H1 (cell line): ENCODE measurements at regions not wholly inside any gene's neighbourhood (a gene's known extent, or its start where the extent isn't known, plus 50 kb on each side); places are given as distances from the start of the nearest gene placed in this dataset.
A peak's percentile ranks its signal among the peaks of the same experiment; 100 is the strongest.

Experiments used
- CTCF ChIA-PET: fragments of 300-600 bp; sonication (Branson Sonifier 250); formaldehyde crosslinking; loops from one replicate; lab custom pipeline; 2021; ENCODE audit not compliant: partially characterized antibody; lab: Charles Lee
- POLR2A ChIA-PET: fragments of 300-600 bp; sonication (Branson Sonifier 250); formaldehyde crosslinking; loops from one replicate; lab custom pipeline; 2021; ENCODE audit warnings: inconsistent platforms; ENCODE audit not compliant: partially characterized antibody; lab: Charles Lee
- DNase-seq, 2 experiments: peaks; one replicate each; pipeline versions ENCODE4 v3.0.0 to v3.0.0-alpha.2; 2010 to 2022; ENCODE audit warnings: low spot score in 2 of 2, low read depth in 1 of 2, mixed read lengths in 1 of 2
- FAIRE-seq: peaks from 2 replicates; lab custom pipeline; 2011; peaks lifted over from hg19 to GRCh38; lab: Jason Lieb, UNC
- H2AFZ ChIP-seq: 2 replicates; pipeline ENCODE4 v1.8.1; 2012; ENCODE audit warnings: low read length, inconsistent platforms
- H2AK5ac ChIP-seq: 2 replicates; pipeline ENCODE4 v1.6.1; 2013; ENCODE audit warnings: low read depth, low read length
- H2BK120ac ChIP-seq: replicated peaks from 2 replicates; pipeline ENCODE3; 2013; ENCODE audit warnings: low read depth, low read length, inconsistent platforms
- H2BK12ac ChIP-seq: 2 replicates; pipeline ENCODE4 v1.6.1; 2013; ENCODE audit warnings: low read depth, low read length
- H2BK15ac ChIP-seq: 2 replicates; pipeline ENCODE4 v1.6.1; 2013; ENCODE audit warnings: low read length
- H2BK20ac ChIP-seq: 2 replicates; pipeline ENCODE4 v1.6.1; 2013; ENCODE audit warnings: low read length
- H2BK5ac ChIP-seq: 2 replicates; pipeline ENCODE4 v1.6.1; 2013; ENCODE audit warnings: low read depth, low read length
- H3K14ac ChIP-seq: 2 replicates; pipeline ENCODE4 v1.6.1; 2013; ENCODE audit warnings: inconsistent platforms; ENCODE audit not compliant: insufficient read length
- H3K18ac ChIP-seq: 2 replicates; pipeline ENCODE4 v1.6.1; 2013; ENCODE audit warnings: low read length; ENCODE audit errors: extremely low read depth
- H3K23ac ChIP-seq: 2 replicates; pipeline ENCODE4 v1.6.1; 2013; ENCODE audit warnings: inconsistent platforms; ENCODE audit not compliant: insufficient read length
- H3K23me2 ChIP-seq: 2 replicates; pipeline ENCODE4 v1.6.1; 2013; ENCODE audit warnings: low read depth, low read length
- H3K27ac ChIP-seq: 2 replicates; pipeline ENCODE4 v1.6.1; 2011; ENCODE audit warnings: low read depth, low read length, inconsistent platforms
- H3K27me3 ChIP-seq, 4 experiments: replicated peaks in 1 of 4; 1 replicate in 1 of 4; 2 replicates in 3 of 4; pipeline versions ENCODE4 v1.6.1 to v1.8.1; 2011 to 2013; ENCODE audit warnings: low read length in 3 of 4, mild to moderate bottlenecking in 3 of 4, inconsistent platforms in 2 of 4, mixed read lengths in 2 of 4, moderate library complexity in 1 of 4; ENCODE audit not compliant: control insufficient read depth in 3 of 4, insufficient read depth in 3 of 4; ENCODE audit errors: extremely low read depth in 1 of 4
- H3K36me3 ChIP-seq, 4 experiments: 2 replicates each; pipeline versions ENCODE4 v1.6.1 to v1.8.1; 2011 to 2013; ENCODE audit warnings: mild to moderate bottlenecking in 4 of 4, low read length in 3 of 4, moderate library complexity in 2 of 4, control low read depth in 1 of 4, inconsistent platforms in 1 of 4; ENCODE audit not compliant: insufficient read depth in 4 of 4, control insufficient read depth in 2 of 4
- H3K4ac ChIP-seq: replicated peaks from 2 replicates; pipeline ENCODE3; 2013; ENCODE audit warnings: low read length, low read depth, mixed read lengths, inconsistent platforms; ENCODE audit not compliant: insufficient read length
- H3K4me1 ChIP-seq, 4 experiments: replicated peaks in 1 of 4; 1 replicate in 1 of 4; 2 replicates in 3 of 4; pipeline versions ENCODE4 v1.6.1 to v1.8.1; 2011 to 2013; ENCODE audit warnings: low read length in 3 of 4, inconsistent platforms in 2 of 4, mixed read lengths in 1 of 4; ENCODE audit not compliant: insufficient read depth in 4 of 4, control insufficient read depth in 3 of 4
- H3K4me2 ChIP-seq, 2 experiments: 2 replicates each; pipeline versions ENCODE4 v1.6.1 to v1.8.1; 2011 to 2013; ENCODE audit warnings: low read depth in 2 of 2, low read length in 2 of 2, control low read depth in 1 of 2, inconsistent platforms in 1 of 2, mild to moderate bottlenecking in 1 of 2; ENCODE audit not compliant: insufficient read depth in 1 of 2
- H3K4me3 ChIP-seq, 4 experiments: fragments of 200-600, 300-600 bp in 1 of 4; sonication (generic), shearing (Covaris generic), sonication (Bioruptor Twin) in 1 of 4; 2 replicates each; pipeline versions ENCODE4 v1.5.1 to v1.8.1; 2011 to 2016; ENCODE audit warnings: low read length in 4 of 4, low read depth in 3 of 4, control low read depth in 2 of 4, inconsistent platforms in 2 of 4, mild to moderate bottlenecking in 2 of 4, mixed read lengths in 1 of 4, moderate library complexity in 1 of 4; ENCODE audit not compliant: insufficient read depth in 2 of 4; ENCODE audit errors: extremely low read depth in 1 of 4
- H3K56ac ChIP-seq: replicated peaks from 2 replicates; pipeline ENCODE3; 2013; ENCODE audit warnings: low read depth, mild to moderate bottlenecking, mixed read lengths, low read length, inconsistent platforms; ENCODE audit not compliant: insufficient read length
- H3K79me1 ChIP-seq: 2 replicates; pipeline ENCODE4 v1.6.1; 2013; ENCODE audit warnings: low read depth, low read length, control low read depth
- H3K79me2 ChIP-seq, 2 experiments: 2 replicates each; pipeline versions ENCODE4 v1.6.1 to v1.8.1; 2012 to 2013; ENCODE audit warnings: low read length in 2 of 2, mild to moderate bottlenecking in 2 of 2, inconsistent platforms in 1 of 2; ENCODE audit not compliant: insufficient read depth in 2 of 2, control insufficient read depth in 1 of 2
- H3K9ac ChIP-seq, 4 experiments: replicated peaks in 1 of 4; 1 replicate in 1 of 4; 2 replicates in 3 of 4; pipeline versions ENCODE4 v1.6.1 to v1.8.1; 2011 to 2013; ENCODE audit warnings: low read depth in 3 of 4, low read length in 3 of 4, control low read depth in 2 of 4, mild to moderate bottlenecking in 2 of 4, moderate library complexity in 2 of 4, inconsistent platforms in 1 of 4; ENCODE audit errors: extremely low read depth in 1 of 4
- H3K9me3 ChIP-seq, 2 experiments: 2 replicates each; pipeline versions ENCODE4 v1.6.1 to v1.8.1; 2012 to 2013; ENCODE audit warnings: mild to moderate bottlenecking in 2 of 2, moderate library complexity in 2 of 2, control low read depth in 1 of 2, inconsistent platforms in 1 of 2, low read depth in 1 of 2, low read length in 1 of 2, mixed read lengths in 1 of 2; ENCODE audit not compliant: insufficient read depth in 2 of 2
- H4K20me1 ChIP-seq, 2 experiments: replicated peaks in 1 of 2; 2 replicates each; pipeline versions ENCODE3 to v1.8.1; 2011 to 2013; ENCODE audit warnings: inconsistent platforms in 2 of 2, low read length in 2 of 2, mild to moderate bottlenecking in 1 of 2; ENCODE audit not compliant: insufficient read depth in 2 of 2, control insufficient read depth in 1 of 2
- H4K5ac ChIP-seq: 2 replicates; pipeline ENCODE4 v1.6.1; 2013; ENCODE audit warnings: low read length, low read depth, mixed read lengths, inconsistent platforms; ENCODE audit not compliant: insufficient read length
- H4K8ac ChIP-seq: 2 replicates; pipeline ENCODE4 v1.8.0; 2013; ENCODE audit warnings: mild to moderate bottlenecking, moderate library complexity, low read length, inconsistent platforms; ENCODE audit not compliant: insufficient read depth; ENCODE audit errors: extremely low read depth
- H4K91ac ChIP-seq: replicated peaks from 2 replicates; pipeline ENCODE3; 2013; ENCODE audit warnings: low read length, mixed read lengths, inconsistent platforms; ENCODE audit not compliant: insufficient read length
- CREB1 ChIP-seq: IDR thresholded peaks from 2 replicates; pipeline ENCODE4 v1.6.1; 2012; ENCODE audit warnings: inconsistent platforms
- FOSL1 ChIP-seq: IDR thresholded peaks from 2 replicates; pipeline ENCODE4 v1.6.1; 2011; ENCODE audit warnings: mild to moderate bottlenecking, low read depth, low read length, moderate library complexity; ENCODE audit not compliant: insufficient read depth
- WGBS, 2 experiments: shearing (Covaris generic) in 1 of 2; methylation state at CpG; one replicate each; pipeline versions ENCODE4 v1.1.6 to v1.1.7; 2013 to 2015; ENCODE audit warnings: low lambda C conversion rate in 2 of 2, mixed read lengths in 2 of 2, inconsistent platforms in 1 of 2, low coverage in 1 of 2, missing lambda C conversion rate in 1 of 2; ENCODE audit not compliant: insufficient replicate concordance in 2 of 2, insufficient coverage in 1 of 2, insufficient read length in 1 of 2; ENCODE audit errors: extremely low coverage in 1 of 2, missing lambda C conversion rate in 1 of 2; 5-methylcytosine and 5-hydroxymethylcytosine counted together

DNA sequence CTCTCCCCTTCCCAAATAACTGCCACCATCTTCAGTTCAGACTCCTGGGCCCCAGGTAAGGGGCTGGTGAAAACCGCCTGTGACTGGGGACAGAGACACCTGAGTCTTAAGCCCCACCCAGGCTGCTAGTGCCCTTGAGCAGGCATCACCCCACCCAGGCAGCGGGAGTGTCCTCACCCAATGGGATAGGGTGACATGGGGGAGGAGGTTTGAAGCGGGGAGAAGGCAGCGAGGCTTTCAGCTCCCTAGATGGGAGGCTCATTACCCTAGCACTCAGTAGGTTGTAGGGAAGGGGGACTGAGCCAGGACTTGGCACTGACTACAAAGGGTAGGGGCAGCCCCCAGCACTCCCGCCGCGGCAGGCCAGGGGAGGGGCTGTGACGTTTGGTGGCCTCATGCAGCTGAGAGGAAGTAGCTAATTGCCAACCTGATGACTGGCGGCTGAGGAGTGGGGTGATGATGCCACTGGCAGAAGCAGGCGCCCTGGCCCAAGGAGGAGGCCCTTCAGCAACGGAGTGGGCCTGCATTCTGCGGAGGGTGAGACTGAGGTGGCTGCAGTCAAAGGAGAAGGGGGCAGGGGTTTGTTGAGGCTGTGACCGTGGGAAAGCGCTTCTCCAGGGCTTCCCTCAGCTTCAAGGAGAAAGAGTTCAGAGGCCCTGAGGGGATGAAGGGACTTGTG is 126.9 kb downstream of the MRPL14 start:
- H3K18ac ChIP-seq = peak overlapping the region; percentile 95; the same call in 1 of the 2 replicates
- ChIA-PET POLR2A (no interaction called here), CTCF (interaction anchor here (0.6 to 24.5 kb wide), 21 partner anchors 8 to 331 kb away, joined by 3 to 331 read pairs (median 5); no protein-coding TSS in a partner anchor)
- TF ChIP-seq CREB1 = 0 out of 2 replicates have a peak, but pooled peaks have one; percentile 65
- TF ChIP-seq FOSL1 = no peak
- FAIRE-seq (no peak), DNase-seq (no peak)
- H3K4me2 ChIP-seq = peak overlapping the region; percentile 10 to 59; a peak in 2 of 4 replicates
- WGBS, 2 experiments = 59% methylated on average over 13 of the region's 14 CpGs; no CpG with 5 or more reads in 1 of the 2 experiments
- no peaks in the 10 kb centered on the region for H3K36me3 ChIP-seq
- H2BK12ac ChIP-seq = peak overlapping the region; percentile 41
- no peak overlapping the region for H4K5ac ChIP-seq
- H2BK15ac ChIP-seq = no peak overlapping the region
- H2BK5ac ChIP-seq = peak overlapping the region; percentile 97
- no peak overlapping the region for H3K4ac ChIP-seq
- no peak overlapping the region for H3K9ac ChIP-seq
- no peak overlapping the region for H3K56ac ChIP-seq
- no peak overlapping the region for H3K14ac ChIP-seq
- no peaks in the 10 kb centered on the region for H4K20me1 ChIP-seq
- no peak overlapping the region; the same call in 1 of the 2 replicates for H2AFZ ChIP-seq
- H3K23me2 ChIP-seq = peaks cover 16% of the 10 kb centered on the region
- H3K4me1 ChIP-seq = peaks cover 0 to 43% (median 30%) of the 10 kb centered on the region in 4 experiments; a peak in 6 of 7 replicates
- no peaks in the 10 kb centered on the region for H3K79me1 ChIP-seq
- H2BK20ac ChIP-seq = peak overlapping the region; percentile 78
- peaks cover 0 to 18% (median 9%) of the 10 kb centered on the region in 4 experiments; a peak in 5 of 7 replicates for H3K27me3 ChIP-seq
- no peak overlapping the region for H3K23ac ChIP-seq
- 0 out of 2 replicates have a peak overlapping the region, but pooled peaks have one; percentile 22 for H3K27ac ChIP-seq
- H4K8ac ChIP-seq = peak overlapping the region; percentile 68; the same call in 1 of the 2 replicates
- no peaks in the 10 kb centered on the region for H3K79me2 ChIP-seq
- peak overlapping the region; percentile 82 for H4K91ac ChIP-seq
- H3K9me3 ChIP-seq = no peaks in the 10 kb centered on the region
- H2AK5ac ChIP-seq = peak overlapping the region; percentile 32; the same call in 1 of the 2 replicates
- H3K4me3 ChIP-seq = no peak overlapping the region
- no peak overlapping the region for H2BK120ac ChIP-seq
